ENCODE measurements at regions not wholly inside any gene's neighbourhood (a gene's known extent, or its start where the extent isn't known, plus 50 kb on each side); places are given as distances from the start of the nearest gene placed in this dataset.

- H3K36me3 Mint-ChIP-seq (ENCODE audit: low read depth): no peaks in the 10 kb centered on the region
- no peak overlapping the region for H3K4me3 Mint-ChIP-seq
- H3K9me3 Mint-ChIP-seq: peaks cover 5% of the 10 kb centered on the region
- no peaks in the 10 kb centered on the region for H3K27me3 Mint-ChIP-seq (ENCODE audit: insufficient read depth)
- no peak overlapping the region for H3K27ac Mint-ChIP-seq
- no peak for DNase-seq (ENCODE audit: low spot score)
- intact Hi-C loops (cut with micrococcal nuclease): no loop called here
- H3K4me1 Mint-ChIP-seq (ENCODE audit: low read depth): no peaks in the 10 kb centered on the region
Observed at GRCh38 chr17:14481664-14482063, 180.8 kb downstream of the HS3ST3B1 start.

GRCh38 chr17:14474591-14474990 is 173.7 kb downstream of the HS3ST3B1 start:
- Mint-ChIP-seq H3K4me1 (ENCODE audit: low read depth) (no peaks in the 10 kb centered on the region), H3K9me3 (peaks cover 4% of the 10 kb centered on the region), H3K4me3 (no peak overlapping the region), H3K27me3 (ENCODE audit: insufficient read depth) (no peaks in the 10 kb centered on the region), H3K27ac (no peak overlapping the region), H3K36me3 (ENCODE audit: low read depth) (no peaks in the 10 kb centered on the region)
- no peak for DNase-seq (ENCODE audit: low spot score)
- intact Hi-C loops (cut with micrococcal nuclease): no loop called here

GRCh38 chr17:14471052-14471451 is 170.2 kb downstream of the HS3ST3B1 start:
- H3K27ac Mint-ChIP-seq: no peak overlapping the region
- DNase-seq (ENCODE audit: low spot score): no peak
- intact Hi-C loops (cut with micrococcal nuclease): no loop called here
- H3K9me3 Mint-ChIP-seq: peaks cover 4% of the 10 kb centered on the region
- no peaks in the 10 kb centered on the region for H3K36me3 Mint-ChIP-seq (ENCODE audit: low read depth)
- no peaks in the 10 kb centered on the region for H3K27me3 Mint-ChIP-seq (ENCODE audit: insufficient read depth)
- H3K4me1 Mint-ChIP-seq (ENCODE audit: low read depth): no peaks in the 10 kb centered on the region
- no peak overlapping the region for H3K4me3 Mint-ChIP-seq

- H3K4me1 Mint-ChIP-seq (ENCODE audit: low read depth): no peaks in the 10 kb centered on the region
- no peak overlapping the region for H3K4me3 Mint-ChIP-seq
- DNase-seq (ENCODE audit: low spot score): no peak
- intact Hi-C loops (cut with micrococcal nuclease): no loop called here
- H3K9me3 Mint-ChIP-seq: peaks cover 7% of the 10 kb centered on the region
- H3K27me3 Mint-ChIP-seq (ENCODE audit: insufficient read depth): no peaks in the 10 kb centered on the region
- H3K27ac Mint-ChIP-seq: no peak overlapping the region
- no peaks in the 10 kb centered on the region for H3K36me3 Mint-ChIP-seq (ENCODE audit: low read depth)
Observed at GRCh38 chr17:14470417-14470816, 169.5 kb downstream of the HS3ST3B1 start.

GRCh38 chr17:14469971-14470370 is 169.1 kb downstream of the HS3ST3B1 start:
- intact Hi-C loops (cut with micrococcal nuclease): no loop called here
- H3K27me3 Mint-ChIP-seq (ENCODE audit: insufficient read depth): no peaks in the 10 kb centered on the region
- H3K4me1 Mint-ChIP-seq (ENCODE audit: low read depth): no peaks in the 10 kb centered on the region
- H3K36me3 Mint-ChIP-seq (ENCODE audit: low read depth): no peaks in the 10 kb centered on the region
- DNase-seq (ENCODE audit: low spot score): no peak
- peaks cover 7% of the 10 kb centered on the region for H3K9me3 Mint-ChIP-seq
- no peak overlapping the region for H3K27ac Mint-ChIP-seq
- no peak overlapping the region for H3K4me3 Mint-ChIP-seq

- H3K4me3 Mint-ChIP-seq: no peak overlapping the region
- intact Hi-C loops (cut with micrococcal nuclease): no loop called here
Observed at GRCh38 chr17:14468858-14469257, 168.0 kb downstream of the HS3ST3B1 start.

GRCh38 chr17:14461227-14461548 is 160.3 kb downstream of the HS3ST3B1 start:
- H3K9me3 Mint-ChIP-seq: peaks cover 2% of the 10 kb centered on the region

More at GRCh38 chr17:14468858-14469257, 168.0 kb downstream of the HS3ST3B1 start:
- Mint-ChIP-seq H3K27ac (no peak overlapping the region), H3K27me3 (ENCODE audit: insufficient read depth) (no peaks in the 10 kb centered on the region), H3K4me1 (ENCODE audit: low read depth) (no peaks in the 10 kb centered on the region), H3K36me3 (ENCODE audit: low read depth) (no peaks in the 10 kb centered on the region), H3K9me3 (peaks cover 7% of the 10 kb centered on the region)
- DNase-seq (ENCODE audit: low spot score): no peak

GRCh38 chr17:14460516-14461226 is 159.8 kb downstream of the HS3ST3B1 start:
- H3K4me1 Mint-ChIP-seq (ENCODE audit: low read depth): no peaks in the 10 kb centered on the region
- H3K27me3 Mint-ChIP-seq (ENCODE audit: insufficient read depth): peaks cover 6% of the 10 kb centered on the region
- peaks cover 1% of the 10 kb centered on the region for H3K36me3 Mint-ChIP-seq (ENCODE audit: low read depth)
- no peak overlapping the region for H3K4me3 Mint-ChIP-seq
- no peak overlapping the region for H3K27ac Mint-ChIP-seq
- no peak for DNase-seq (ENCODE audit: low spot score)
- intact Hi-C loops (cut with micrococcal nuclease): no loop called here
- no peaks in the 10 kb centered on the region for H3K9me3 Mint-ChIP-seq

More at GRCh38 chr17:14461227-14461548, 160.3 kb downstream of the HS3ST3B1 start:
- H3K27me3 Mint-ChIP-seq (ENCODE audit: insufficient read depth): peaks cover 6% of the 10 kb centered on the region
- H3K36me3 Mint-ChIP-seq (ENCODE audit: low read depth): peaks cover 1% of the 10 kb centered on the region
- H3K4me3 Mint-ChIP-seq: no peak overlapping the region
- no peak for DNase-seq (ENCODE audit: low spot score)
- intact Hi-C loops (cut with micrococcal nuclease): no loop called here
- H3K4me1 Mint-ChIP-seq (ENCODE audit: low read depth): no peaks in the 10 kb centered on the region
- no peak overlapping the region for H3K27ac Mint-ChIP-seq

GRCh38 chr17:14459955-14460354 is 159.1 kb downstream of the HS3ST3B1 start:
- no peaks in the 10 kb centered on the region for H3K4me1 Mint-ChIP-seq (ENCODE audit: low read depth)
- peaks cover 6% of the 10 kb centered on the region for H3K27me3 Mint-ChIP-seq (ENCODE audit: insufficient read depth)
- H3K9me3 Mint-ChIP-seq: no peaks in the 10 kb centered on the region
- no peak for DNase-seq (ENCODE audit: low spot score)
- H3K36me3 Mint-ChIP-seq (ENCODE audit: low read depth): peaks cover 1% of the 10 kb centered on the region
- intact Hi-C loops (cut with micrococcal nuclease): no loop called here
- H3K27ac Mint-ChIP-seq: no peak overlapping the region
- no peak overlapping the region for H3K4me3 Mint-ChIP-seq

GRCh38 chr17:14458724-14459123 is 157.8 kb downstream of the HS3ST3B1 start:
- Mint-ChIP-seq H3K4me1 (ENCODE audit: low read depth) (no peaks in the 10 kb centered on the region), H3K27me3 (ENCODE audit: insufficient read depth) (peaks cover 7% of the 10 kb centered on the region), H3K36me3 (ENCODE audit: low read depth) (peaks cover 1% of the 10 kb centered on the region), H3K27ac (no peak overlapping the region), H3K4me3 (no peak overlapping the region), H3K9me3 (no peaks in the 10 kb centered on the region)
- DNase-seq (ENCODE audit: low spot score): no peak
- intact Hi-C loops (cut with micrococcal nuclease): no loop called here

- peaks cover 1% of the 10 kb centered on the region for H3K36me3 Mint-ChIP-seq (ENCODE audit: low read depth)
- intact Hi-C loops (cut with micrococcal nuclease): no loop called here
- H3K4me1 Mint-ChIP-seq (ENCODE audit: low read depth): no peaks in the 10 kb centered on the region
- peaks cover 10% of the 10 kb centered on the region for H3K27me3 Mint-ChIP-seq (ENCODE audit: insufficient read depth)
- DNase-seq (ENCODE audit: low spot score): no peak
- no peaks in the 10 kb centered on the region for H3K9me3 Mint-ChIP-seq
- no peak overlapping the region for H3K4me3 Mint-ChIP-seq
- no peak overlapping the region for H3K27ac Mint-ChIP-seq
Observed at GRCh38 chr17:14454746-14455145, 153.9 kb downstream of the HS3ST3B1 start.

- Mint-ChIP-seq H3K27ac (no peak overlapping the region), H3K36me3 (ENCODE audit: low read depth) (peaks cover 1% of the 10 kb centered on the region), H3K9me3 (no peaks in the 10 kb centered on the region), H3K27me3 (ENCODE audit: insufficient read depth) (peaks cover 10% of the 10 kb centered on the region), H3K4me1 (ENCODE audit: low read depth) (no peaks in the 10 kb centered on the region), H3K4me3 (no peak overlapping the region)
- intact Hi-C loops (cut with micrococcal nuclease): no loop called here
- DNase-seq (ENCODE audit: low spot score): no peak
Observed at GRCh38 chr17:14452856-14453255, 152.0 kb downstream of the HS3ST3B1 start.

- no peaks in the 10 kb centered on the region for H3K4me1 Mint-ChIP-seq (ENCODE audit: low read depth)
- H3K27me3 Mint-ChIP-seq (ENCODE audit: insufficient read depth): peaks cover 7% of the 10 kb centered on the region
- H3K27ac Mint-ChIP-seq: no peak overlapping the region
- no peak for DNase-seq (ENCODE audit: low spot score)
- no peak overlapping the region for H3K4me3 Mint-ChIP-seq
- H3K36me3 Mint-ChIP-seq (ENCODE audit: low read depth): no peaks in the 10 kb centered on the region
- intact Hi-C loops (cut with micrococcal nuclease): no loop called here
- H3K9me3 Mint-ChIP-seq: no peaks in the 10 kb centered on the region
Observed at GRCh38 chr17:14451729-14452191, 150.9 kb downstream of the HS3ST3B1 start.

GRCh38 chr17:14448818-14449217 is 147.9 kb downstream of the HS3ST3B1 start:
- Mint-ChIP-seq H3K27ac (no peak overlapping the region), H3K4me3 (no peak overlapping the region), H3K9me3 (no peaks in the 10 kb centered on the region), H3K27me3 (ENCODE audit: insufficient read depth) (peaks cover 6% of the 10 kb centered on the region), H3K36me3 (ENCODE audit: low read depth) (no peaks in the 10 kb centered on the region), H3K4me1 (ENCODE audit: low read depth) (no peaks in the 10 kb centered on the region)
- DNase-seq (ENCODE audit: low spot score): no peak
- intact Hi-C loops (cut with micrococcal nuclease): no loop called here

Measured in activated T-helper 1 cell treated with anti-CD3 and anti-CD28 coated beads, Interleukin-12 subunit alpha, Interleukin-12 subunit beta, Interleukin-2, Interleukin-4 antibody, amounts not matched to agents 30 ng/mL and 10 ng/mL and 1 ng/mL, durations not matched to agents 14 hours and 24 hours and 36 hours (primary cell).